ENCODE measurements at regions not wholly inside any gene's neighbourhood (a gene's known extent, or its start where the extent isn't known, plus 50 kb on each side); places are given as distances from the start of the nearest gene placed in this dataset.
A peak's percentile ranks its signal among the peaks of the same experiment; 100 is the strongest.

- TF ChIP-seq ZC3H10 (CRISPR knock-in tag; IDR thresholded peaks at IDR 0.05) (no peak), RARB (CRISPR knock-in tag; IDR thresholded peaks at IDR 0.05) (no peak), TOX (CRISPR knock-in tag; IDR thresholded peaks at IDR 0.05; ENCODE audit: borderline replicate concordance) (no peak), PATZ1 (CRISPR knock-in tag; IDR thresholded peaks at IDR 0.05; ENCODE audit: borderline replicate concordance) (no peak), SNAI2 (CRISPR knock-in tag; IDR thresholded peaks at IDR 0.05) (no peak), GLIS3 (CRISPR knock-in tag; IDR thresholded peaks at IDR 0.05) (no peak), ZFP30 (CRISPR knock-in tag; IDR thresholded peaks at IDR 0.05) (no peak), PPARA (CRISPR knock-in tag; IDR thresholded peaks at IDR 0.05; ENCODE audit: borderline replicate concordance) (no peak)
- no peak for ATAC-seq
Observed at GRCh38 chr2:172242471-172242870, 139.8 kb upstream of the DLX2 start.

GRCh38 chr2:172242961-172243360 is 140.3 kb upstream of the DLX2 start:
- ATAC-seq = peak; percentile 62
- TF ChIP-seq TCF4 (CRISPR knock-in tag; IDR thresholded peaks at IDR 0.05; ENCODE audit: borderline replicate concordance) (no peak), PPARA (CRISPR knock-in tag; IDR thresholded peaks at IDR 0.05; ENCODE audit: borderline replicate concordance) (no peak), GLIS3 (CRISPR knock-in tag; IDR thresholded peaks at IDR 0.05) (no peak), ISL1 (CRISPR knock-in tag; IDR thresholded peaks at IDR 0.05) (no peak), CSDC2 (CRISPR knock-in tag; IDR thresholded peaks at IDR 0.05) (no peak), ESRRG (CRISPR knock-in tag; IDR thresholded peaks at IDR 0.05) (no peak), CSRNP3 (CRISPR knock-in tag; IDR thresholded peaks at IDR 0.05) (no peak), CREB5 (CRISPR knock-in tag; IDR thresholded peaks at IDR 0.05; ENCODE audit: low read depth) (no peak), OSR1 (CRISPR knock-in tag; IDR thresholded peaks at IDR 0.05) (no peak), ZNF8 (CRISPR knock-in tag; IDR thresholded peaks at IDR 0.05) (no peak), TSHZ2 (CRISPR knock-in tag; IDR thresholded peaks at IDR 0.05) (no peak), TOX (CRISPR knock-in tag; IDR thresholded peaks at IDR 0.05; ENCODE audit: borderline replicate concordance) (no peak), ZNF70 (CRISPR knock-in tag; IDR thresholded peaks at IDR 0.05) (no peak), SNAI2 (CRISPR knock-in tag; IDR thresholded peaks at IDR 0.05) (no peak), PATZ1 (CRISPR knock-in tag; IDR thresholded peaks at IDR 0.05; ENCODE audit: borderline replicate concordance) (no peak), ZNF565 (CRISPR knock-in tag; conservative IDR thresholded peaks at IDR 0.05; ENCODE audit: low read depth) (no peak), ARNTL (CRISPR knock-in tag; IDR thresholded peaks at IDR 0.05; ENCODE audit: borderline replicate concordance, low read depth) (no peak)

GRCh38 chr2:172244419-172245130 is 141.9 kb upstream of the DLX2 start:
- no peak for ATAC-seq
- TF ChIP-seq RARB (CRISPR knock-in tag; IDR thresholded peaks at IDR 0.05) = no peak
- no peak for TF ChIP-seq ARNTL (CRISPR knock-in tag; IDR thresholded peaks at IDR 0.05; ENCODE audit: borderline replicate concordance, low read depth)
- no peak for TF ChIP-seq GLIS3 (CRISPR knock-in tag; IDR thresholded peaks at IDR 0.05)
- no peak for TF ChIP-seq PATZ1 (CRISPR knock-in tag; IDR thresholded peaks at IDR 0.05; ENCODE audit: borderline replicate concordance)
- no peak for TF ChIP-seq ZFP30 (CRISPR knock-in tag; IDR thresholded peaks at IDR 0.05)
- no peak for TF ChIP-seq CREB5 (CRISPR knock-in tag; IDR thresholded peaks at IDR 0.05; ENCODE audit: low read depth)
- no peak for TF ChIP-seq TCF4 (CRISPR knock-in tag; IDR thresholded peaks at IDR 0.05; ENCODE audit: borderline replicate concordance)
- no peak for TF ChIP-seq ZFP3 (CRISPR knock-in tag; IDR thresholded peaks at IDR 0.05)
- TF ChIP-seq PPARA (CRISPR knock-in tag; IDR thresholded peaks at IDR 0.05; ENCODE audit: borderline replicate concordance) = no peak

Measured in SK-N-SH treated with all-trans-retinoic acid at 6 μM for 48 hours (cell line).